ENCODE measurements at regions not wholly inside any gene's neighbourhood (a gene's known extent, or its start where the extent isn't known, plus 50 kb on each side); places are given as distances from the start of the nearest gene placed in this dataset.

- TF ChIP-seq CTCF (IDR thresholded peaks at IDR 0.05; ENCODE audit: insufficient read depth, low read length, severe bottlenecking) = no peak
- H3K27me3 ChIP-seq (ENCODE audit: control insufficient read depth, insufficient read depth, low read length) = no peaks in the 10 kb centered on the region
- FAIRE-seq = no peak
- no peak overlapping the region for H3K4me3 ChIP-seq (ENCODE audit: low read depth, low read length)
- no peaks in the 10 kb centered on the region for H3K36me3 ChIP-seq (ENCODE audit: control insufficient read depth, insufficient read depth, low read length)
- DNase-seq (ENCODE audit: low read depth) = no peak
Measured at GRCh38 chr12:88918161-88918560, 337.9 kb upstream of the KITLG start.

- Histone ChIP-seq H3K4me3 (ENCODE audit: low read depth, low read length) (no peak overlapping the region), H3K36me3 (ENCODE audit: control insufficient read depth, insufficient read depth, low read length) (no peaks in the 10 kb centered on the region), H3K27me3 (ENCODE audit: control insufficient read depth, insufficient read depth, low read length) (no peaks in the 10 kb centered on the region)
- DNase-seq (ENCODE audit: low read depth) (no peak), FAIRE-seq (no peak)
- TF ChIP-seq CTCF (IDR thresholded peaks at IDR 0.05; ENCODE audit: insufficient read depth, low read length, severe bottlenecking) = no peak
Measured at GRCh38 chr12:88914967-88915366, 334.7 kb upstream of the KITLG start.

GRCh38 chr12:88909510-88909909, 329.2 kb upstream of the KITLG start:
- DNase-seq (ENCODE audit: low read depth) (no peak), FAIRE-seq (no peak)
- TF ChIP-seq CTCF (IDR thresholded peaks at IDR 0.05; ENCODE audit: insufficient read depth, low read length, severe bottlenecking) = no peak

GRCh38 chr12:88908345-88908744, 328.1 kb upstream of the KITLG start:
- no peak for DNase-seq (ENCODE audit: low read depth)
- TF ChIP-seq CTCF (IDR thresholded peaks at IDR 0.05; ENCODE audit: insufficient read depth, low read length, severe bottlenecking) = no peak
- no peak for FAIRE-seq
- Histone ChIP-seq H3K4me3 (ENCODE audit: low read depth, low read length) (no peak overlapping the region), H3K36me3 (ENCODE audit: control insufficient read depth, insufficient read depth, low read length) (no peaks in the 10 kb centered on the region), H3K27me3 (ENCODE audit: control insufficient read depth, insufficient read depth, low read length) (no peaks in the 10 kb centered on the region)

More at GRCh38 chr12:88909510-88909909, 329.2 kb upstream of the KITLG start:
- Histone ChIP-seq H3K27me3 (ENCODE audit: control insufficient read depth, insufficient read depth, low read length) (no peaks in the 10 kb centered on the region), H3K4me3 (ENCODE audit: low read depth, low read length) (no peak overlapping the region), H3K36me3 (ENCODE audit: control insufficient read depth, insufficient read depth, low read length) (no peaks in the 10 kb centered on the region)

- Histone ChIP-seq H3K4me3 (ENCODE audit: low read depth, low read length) (no peak overlapping the region), H3K36me3 (ENCODE audit: control insufficient read depth, insufficient read depth, low read length) (no peaks in the 10 kb centered on the region), H3K27me3 (ENCODE audit: control insufficient read depth, insufficient read depth, low read length) (no peaks in the 10 kb centered on the region)
- DNase-seq (ENCODE audit: low read depth) (no peak), FAIRE-seq (no peak)
- TF ChIP-seq CTCF (IDR thresholded peaks at IDR 0.05; ENCODE audit: insufficient read depth, low read length, severe bottlenecking) = no peak
Measured at GRCh38 chr12:88904705-88905104, 324.4 kb upstream of the KITLG start.

- Histone ChIP-seq H3K27me3 (ENCODE audit: control insufficient read depth, insufficient read depth, low read length) (no peaks in the 10 kb centered on the region), H3K36me3 (ENCODE audit: control insufficient read depth, insufficient read depth, low read length) (no peaks in the 10 kb centered on the region), H3K4me3 (ENCODE audit: low read depth, low read length) (no peak overlapping the region)
- FAIRE-seq = no peak
- no peak for DNase-seq (ENCODE audit: low read depth)
- no peak for TF ChIP-seq CTCF (IDR thresholded peaks at IDR 0.05; ENCODE audit: insufficient read depth, low read length, severe bottlenecking)
Measured at GRCh38 chr12:88903333-88903732, 323.1 kb upstream of the KITLG start.
